GM21723 (cell line): ENCODE measurements at regions not wholly inside any gene's neighbourhood (a gene's known extent, or its start where the extent isn't known, plus 50 kb on each side); places are given as distances from the start of the nearest gene placed in this dataset.

Experiments
- ATAC-seq: cut with Tn5 transposase; IDR thresholded peaks from one replicate; pipeline ENCODE4 v1.9.1; 2021; ENCODE audit warnings: mild to moderate bottlenecking, moderate library complexity; ENCODE audit not compliant: unreplicated experiment

- no peak for ATAC-seq
Measured at GRCh38 chr2:167322795-167323194, 434.5 kb downstream of the XIRP2 start.

- no peak for ATAC-seq
Measured at GRCh38 chr2:167318581-167318980, 430.3 kb downstream of the XIRP2 start.

DNA sequence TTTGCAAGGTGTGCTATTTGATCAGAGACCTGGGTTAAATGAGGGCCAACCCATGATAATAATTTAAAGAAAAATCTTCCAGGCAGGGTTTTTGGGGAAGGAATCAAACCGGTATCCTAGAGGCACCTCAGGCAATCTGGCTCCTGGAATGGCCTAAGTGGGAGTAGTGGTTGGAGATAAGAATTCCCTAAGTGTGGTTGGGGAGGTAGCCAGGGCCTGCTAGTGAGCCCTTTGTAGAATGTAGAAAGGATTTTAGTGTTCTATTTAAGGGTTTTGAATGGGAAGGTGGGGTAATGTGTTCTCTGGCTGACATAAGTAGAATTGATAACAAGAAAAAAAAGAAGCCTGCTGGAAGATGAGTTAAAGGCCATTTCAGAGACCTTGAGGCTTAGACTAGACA, 422.2 kb downstream of the XIRP2 start:
- no peak for ATAC-seq
